H9 (cell line): ENCODE measurements at regions not wholly inside any gene's neighbourhood (a gene's known extent, or its start where the extent isn't known, plus 50 kb on each side); places are given as distances from the start of the nearest gene placed in this dataset.

ENCODE experiments used
- DNase-seq: peaks from one replicate; pipeline ENCODE4 v3.0.0-alpha.2; 2017
- H2AFZ ChIP-seq: one replicate; pipeline ENCODE4 v1.6.1; 2013; ENCODE audit warnings: mild to moderate bottlenecking, low read length, control low read depth, moderate library complexity
- H2AK5ac ChIP-seq: 2 replicates; pipeline ENCODE4 v1.6.1; 2013; ENCODE audit warnings: low read length, control low read depth, mixed read lengths; ENCODE audit not compliant: insufficient read length
- H2BK120ac ChIP-seq: one replicate; pipeline ENCODE4 v1.6.1; 2013; ENCODE audit warnings: low read depth, mild to moderate bottlenecking, low read length, control low read depth, inconsistent platforms; ENCODE audit not compliant: poor library complexity, severe bottlenecking
- H2BK12ac ChIP-seq: 2 replicates; pipeline ENCODE4 v1.6.1; 2013; ENCODE audit warnings: low read length, control low read depth, mixed read lengths, low read depth; ENCODE audit not compliant: insufficient read length
- H2BK15ac ChIP-seq: 2 replicates; pipeline ENCODE4 v1.6.1; 2013; ENCODE audit warnings: low read depth, low read length, control low read depth
- H2BK20ac ChIP-seq: one replicate; pipeline ENCODE4 v1.6.1; 2013; ENCODE audit warnings: low read depth, mild to moderate bottlenecking, low read length, control low read depth, inconsistent platforms; ENCODE audit not compliant: poor library complexity, severe bottlenecking
- H2BK5ac ChIP-seq: 2 replicates; pipeline ENCODE4 v1.6.1; 2013; ENCODE audit warnings: low read length, control low read depth, mixed read lengths; ENCODE audit not compliant: insufficient read length
- H3K14ac ChIP-seq: 2 replicates; pipeline ENCODE4 v1.6.1; 2013; ENCODE audit warnings: low read length, control low read depth; ENCODE audit not compliant: insufficient read depth
- H3K18ac ChIP-seq: 2 replicates; pipeline ENCODE4 v1.6.1; 2013; ENCODE audit warnings: low read depth, mild to moderate bottlenecking, mixed read lengths, low read length, control low read depth; ENCODE audit not compliant: insufficient read length
- H3K23ac ChIP-seq: 2 replicates; pipeline ENCODE4 v1.6.1; 2013; ENCODE audit warnings: low read length, control low read depth, mixed read lengths, low read depth; ENCODE audit not compliant: insufficient read length
- H3K23me2 ChIP-seq: 2 replicates; pipeline ENCODE4 v1.6.1; 2013; ENCODE audit warnings: low read depth, mild to moderate bottlenecking, mixed read lengths, low read length, control low read depth; ENCODE audit not compliant: insufficient read length, poor library complexity, severe bottlenecking
- H3K27ac ChIP-seq: 2 replicates; pipeline ENCODE4 v1.5.1; 2013; ENCODE audit warnings: low read length, control low read depth, mixed read lengths, low read depth; ENCODE audit not compliant: insufficient read length
- H3K27me3 ChIP-seq: 2 replicates; pipeline ENCODE4 v1.6.1; 2013; ENCODE audit warnings: low read length, control low read depth, inconsistent platforms; ENCODE audit not compliant: insufficient read depth
- H3K4ac ChIP-seq: 2 replicates; pipeline ENCODE4 v1.6.1; 2013; ENCODE audit warnings: low read depth, mild to moderate bottlenecking, control low read depth, inconsistent platforms, low read length, moderate library complexity
- H3K4me1 ChIP-seq: 2 replicates; pipeline ENCODE4 v1.6.1; 2013; ENCODE audit warnings: low read length, control low read depth, inconsistent platforms; ENCODE audit not compliant: insufficient read depth
- H3K4me2 ChIP-seq: 2 replicates; pipeline ENCODE4 v1.6.1; 2013; ENCODE audit warnings: low read length, control low read depth, mixed read lengths; ENCODE audit not compliant: insufficient read length, insufficient read depth
- H3K56ac ChIP-seq: 2 replicates; pipeline ENCODE4 v1.6.1; 2013; ENCODE audit warnings: low read depth, mild to moderate bottlenecking, mixed read lengths, low read length, control low read depth; ENCODE audit not compliant: insufficient read length
- H3K79me1 ChIP-seq: 2 replicates; pipeline ENCODE4 v1.6.1; 2013; ENCODE audit warnings: low read depth, mild to moderate bottlenecking, moderate library complexity, low read length, control low read depth, inconsistent platforms; ENCODE audit not compliant: insufficient read depth, poor library complexity, severe bottlenecking
- H3K79me2 ChIP-seq: 2 replicates; pipeline ENCODE4 v1.6.1; 2013; ENCODE audit warnings: low read length, control low read depth, inconsistent platforms; ENCODE audit not compliant: insufficient read depth
- H3K9ac ChIP-seq: 2 replicates; pipeline ENCODE4 v1.6.1; 2013; ENCODE audit warnings: low read length, control low read depth, mixed read lengths; ENCODE audit not compliant: insufficient read length; ENCODE audit errors: extremely low read depth
- H3K9me3 ChIP-seq: one replicate; pipeline ENCODE4 v1.6.1; 2013; ENCODE audit warnings: low read depth, low read length, inconsistent platforms; ENCODE audit not compliant: control insufficient read depth
- H3T11ph ChIP-seq: one replicate; pipeline ENCODE4 v1.6.1; 2013; ENCODE audit warnings: mild to moderate bottlenecking, low read length, control low read depth, inconsistent platforms
- H4K20me1 ChIP-seq: one replicate; pipeline ENCODE4 v1.6.1; 2013; ENCODE audit not compliant: control insufficient read depth, insufficient read length, insufficient read depth
- H4K5ac ChIP-seq: 2 replicates; pipeline ENCODE4 v1.6.1; 2013; ENCODE audit warnings: low read depth, mild to moderate bottlenecking, mixed read lengths, low read length, control low read depth; ENCODE audit not compliant: insufficient read length
- H4K8ac ChIP-seq: replicated peaks from 2 replicates; pipeline ENCODE4 v1.6.1; 2013; ENCODE audit warnings: low read length, control low read depth, mixed read lengths, low read depth; ENCODE audit not compliant: insufficient read length
- H4K91ac ChIP-seq: 2 replicates; pipeline ENCODE4 v1.6.1; 2013; ENCODE audit warnings: low read depth, mild to moderate bottlenecking, moderate library complexity, mixed read lengths, low read length, control low read depth; ENCODE audit not compliant: insufficient read length
- H3K27ac Mint-ChIP-seq, 3 experiments: 2 replicates in 2 of 3; 3 replicates in 1 of 3; pipeline ENCODE4 v1.8.0; 2020 to 2021; ENCODE audit warnings: mixed read lengths in 3 of 3, mild to moderate bottlenecking in 1 of 3, moderate library complexity in 1 of 3
- H3K27me3 Mint-ChIP-seq: 2 replicates; pipeline ENCODE4 v1.8.0; 2021; ENCODE audit warnings: low read depth, mild to moderate bottlenecking, moderate library complexity, mixed read lengths
- H3K36me3 Mint-ChIP-seq, 3 experiments: 2 replicates in 2 of 3; 3 replicates in 1 of 3; pipeline ENCODE4 v1.8.0; 2020 to 2021; ENCODE audit warnings: low read depth in 3 of 3, mixed read lengths in 3 of 3; ENCODE audit not compliant: insufficient read depth in 1 of 3
- H3K4me1 Mint-ChIP-seq, 2 experiments: 2 replicates each; pipeline ENCODE4 v1.8.0; 2020; ENCODE audit warnings: mixed read lengths in 2 of 2
- H3K4me3 Mint-ChIP-seq, 2 experiments: 2 replicates in 1 of 2; 3 replicates in 1 of 2; pipeline ENCODE4 v1.8.0; 2020 to 2021; ENCODE audit warnings: mild to moderate bottlenecking in 2 of 2, mixed read lengths in 2 of 2, moderate library complexity in 1 of 2
- H3K9me3 Mint-ChIP-seq, 2 experiments: 2 replicates in 1 of 2; 3 replicates in 1 of 2; pipeline ENCODE4 v1.8.0; 2020; ENCODE audit warnings: mild to moderate bottlenecking in 2 of 2, mixed read lengths in 2 of 2, moderate library complexity in 1 of 2
- CTCF ChIP-seq: fragments of 200-600 bp; sonication (generic); conservative IDR thresholded peaks from 3 replicates; pipeline ENCODE4 v1.8.0; 2021; ENCODE audit warnings: antibody characterized with exemption, mild to moderate bottlenecking
- WGBS: extraction: QIAGEN DNeasy Blood & Tissue Kit; methylation state at CpG from one replicate; pipeline ENCODE4 v1.1.7; 2013; ENCODE audit warnings: missing lambda C conversion rate, low lambda C conversion rate, mixed read lengths; ENCODE audit not compliant: insufficient read length; ENCODE audit errors: extremely low coverage; 5-methylcytosine and 5-hydroxymethylcytosine counted together

- H3K4ac ChIP-seq: no peak overlapping the region
- H3K27ac ChIP-seq: no peak overlapping the region
- H2BK20ac ChIP-seq: no peak overlapping the region
- WGBS: no CpG with 5 or more reads among the region's 3 CpGs
- H4K8ac ChIP-seq: no peak overlapping the region
- Mint-ChIP-seq H3K27ac (no peak overlapping the region), H3K4me3 (no peak overlapping the region), H3K27me3 (no peaks in the 10 kb centered on the region), H3K9me3 (peaks cover under 1% of the 10 kb centered on the region in 2 experiments; a peak in 2 of 5 replicates), H3K36me3 (no peaks in the 10 kb centered on the region), H3K4me1 (peaks cover 5 to 10% of the 10 kb centered on the region in 2 experiments; a peak in 3 of 4 replicates)
- H3K4me1 ChIP-seq: no peaks in the 10 kb centered on the region
- H4K91ac ChIP-seq: no peak overlapping the region
- no peak overlapping the region for H2AFZ ChIP-seq
- H3K23ac ChIP-seq: no peak overlapping the region
- H3K14ac ChIP-seq: no peak overlapping the region
- H2BK5ac ChIP-seq: no peak overlapping the region
- H3K79me2 ChIP-seq: no peaks in the 10 kb centered on the region
- no peak overlapping the region for H3K4me2 ChIP-seq
- no peak overlapping the region for H2BK15ac ChIP-seq
- H3K18ac ChIP-seq: no peak overlapping the region
- H3K9me3 ChIP-seq: no peaks in the 10 kb centered on the region
- H3K9ac ChIP-seq: no peak overlapping the region
- no peak for DNase-seq
- H3K79me1 ChIP-seq: no peaks in the 10 kb centered on the region
- no peak overlapping the region for H2AK5ac ChIP-seq
- H2BK12ac ChIP-seq: no peak overlapping the region
- H3K56ac ChIP-seq: no peak overlapping the region
- no peak overlapping the region for H4K5ac ChIP-seq
- no peaks in the 10 kb centered on the region for H3K23me2 ChIP-seq
- no peak for TF ChIP-seq CTCF
- H3T11ph ChIP-seq: no peak overlapping the region
- H2BK120ac ChIP-seq: no peak overlapping the region
- no peaks in the 10 kb centered on the region for H4K20me1 ChIP-seq
- H3K27me3 ChIP-seq: no peaks in the 10 kb centered on the region
Measured at GRCh38 chr14:87688524-87688923, 304.5 kb downstream of the GALC start.
